HepG2 (cell line): ENCODE measurements at regions not wholly inside any gene's neighbourhood (a gene's known extent, or its start where the extent isn't known, plus 50 kb on each side); places are given as distances from the start of the nearest gene placed in this dataset.

Experiments
- CTCF ChIP-seq: sonication (generic); formaldehyde crosslinking; IDR thresholded peaks from 2 replicates; pipeline ENCODE4 v1.5.0; 2020; ENCODE audit warnings: mild to moderate bottlenecking, missing genetic modification reagents, moderate library complexity
- MED1 ChIP-seq: sonication (generic); formaldehyde crosslinking; IDR thresholded peaks from 2 replicates; pipeline ENCODE4 v1.4.0; 2020; ENCODE audit warnings: missing genetic modification reagents
- POLR2A ChIP-seq, 2 experiments: IDR thresholded peaks; 2 replicates each; pipeline ENCODE4 v1.6.1; 2011; ENCODE audit warnings: low read depth in 2 of 2, low read length in 2 of 2, mild to moderate bottlenecking in 1 of 2, moderate library complexity in 1 of 2; ENCODE audit not compliant: insufficient read depth in 1 of 2
- POLR2AphosphoS5 ChIP-seq: IDR thresholded peaks from 2 replicates; pipeline ENCODE4 v1.6.1; 2012; ENCODE audit warnings: low read depth, low read length
- RFX1 ChIP-seq: fragments of 450-650 bp; IDR thresholded peaks from 2 replicates; pipeline ENCODE4 v1.6.1; 2017
- THAP8 ChIP-seq: sonication (generic); formaldehyde crosslinking; IDR thresholded peaks from 2 replicates; pipeline ENCODE4 v1.5.1; 2020; ENCODE audit warnings: missing genetic modification reagents, mild to moderate bottlenecking, borderline replicate concordance
- ZBTB7A ChIP-seq: sonication (generic); formaldehyde crosslinking; IDR thresholded peaks from 2 replicates; pipeline ENCODE4 v1.8.0; 2022; ENCODE audit warnings: mild to moderate bottlenecking, missing genetic modification reagents
- TF ChIP-seq, protein P1 (sequence below), 2 experiments: fragments of 450-650 bp in 1 of 2; sonication (generic) in 1 of 2; formaldehyde crosslinking in 1 of 2; IDR thresholded peaks; 2 replicates each; pipeline versions ENCODE4 v1.6.1 to v1.8.0; 2016 to 2022; ENCODE audit warnings: antibody characterized with exemption in 1 of 2, mild to moderate bottlenecking in 1 of 2, missing genetic modification reagents in 1 of 2
- TF ChIP-seq, protein P2 (sequence below): sonication (generic); formaldehyde crosslinking; IDR thresholded peaks from 2 replicates; pipeline ENCODE4 v1.4.0; 2020; ENCODE audit warnings: missing genetic modification reagents

DNA sequence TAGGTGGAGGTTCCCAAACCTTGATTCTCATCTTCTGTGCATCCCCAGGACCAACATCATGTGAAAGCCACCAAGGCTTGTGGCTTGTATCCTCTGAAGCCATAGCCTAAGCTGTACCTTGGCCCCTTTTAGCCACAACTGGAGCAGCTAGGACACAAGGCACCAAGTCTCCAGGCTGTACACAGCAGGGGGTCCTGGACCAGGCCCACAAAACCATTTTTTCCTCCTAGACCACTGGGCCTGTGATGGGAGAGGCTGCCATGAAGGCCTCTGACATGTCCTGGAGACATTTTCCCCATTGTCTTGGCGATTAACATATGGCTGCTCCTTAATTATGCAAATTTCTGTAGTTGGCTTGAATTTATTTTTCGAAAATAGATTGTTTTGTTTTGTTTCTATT lies 114.8 kb upstream of the LAMA2 start:
- no peak for TF ChIP-seq RFX1
- no peak for TF ChIP-seq POLR2A (IDR thresholded peaks at IDR 0.05; ENCODE audit: insufficient read depth in 1 of 2, low read depth in 2 of 2, low read length in 2 of 2)
- TF ChIP-seq, protein P1, sequence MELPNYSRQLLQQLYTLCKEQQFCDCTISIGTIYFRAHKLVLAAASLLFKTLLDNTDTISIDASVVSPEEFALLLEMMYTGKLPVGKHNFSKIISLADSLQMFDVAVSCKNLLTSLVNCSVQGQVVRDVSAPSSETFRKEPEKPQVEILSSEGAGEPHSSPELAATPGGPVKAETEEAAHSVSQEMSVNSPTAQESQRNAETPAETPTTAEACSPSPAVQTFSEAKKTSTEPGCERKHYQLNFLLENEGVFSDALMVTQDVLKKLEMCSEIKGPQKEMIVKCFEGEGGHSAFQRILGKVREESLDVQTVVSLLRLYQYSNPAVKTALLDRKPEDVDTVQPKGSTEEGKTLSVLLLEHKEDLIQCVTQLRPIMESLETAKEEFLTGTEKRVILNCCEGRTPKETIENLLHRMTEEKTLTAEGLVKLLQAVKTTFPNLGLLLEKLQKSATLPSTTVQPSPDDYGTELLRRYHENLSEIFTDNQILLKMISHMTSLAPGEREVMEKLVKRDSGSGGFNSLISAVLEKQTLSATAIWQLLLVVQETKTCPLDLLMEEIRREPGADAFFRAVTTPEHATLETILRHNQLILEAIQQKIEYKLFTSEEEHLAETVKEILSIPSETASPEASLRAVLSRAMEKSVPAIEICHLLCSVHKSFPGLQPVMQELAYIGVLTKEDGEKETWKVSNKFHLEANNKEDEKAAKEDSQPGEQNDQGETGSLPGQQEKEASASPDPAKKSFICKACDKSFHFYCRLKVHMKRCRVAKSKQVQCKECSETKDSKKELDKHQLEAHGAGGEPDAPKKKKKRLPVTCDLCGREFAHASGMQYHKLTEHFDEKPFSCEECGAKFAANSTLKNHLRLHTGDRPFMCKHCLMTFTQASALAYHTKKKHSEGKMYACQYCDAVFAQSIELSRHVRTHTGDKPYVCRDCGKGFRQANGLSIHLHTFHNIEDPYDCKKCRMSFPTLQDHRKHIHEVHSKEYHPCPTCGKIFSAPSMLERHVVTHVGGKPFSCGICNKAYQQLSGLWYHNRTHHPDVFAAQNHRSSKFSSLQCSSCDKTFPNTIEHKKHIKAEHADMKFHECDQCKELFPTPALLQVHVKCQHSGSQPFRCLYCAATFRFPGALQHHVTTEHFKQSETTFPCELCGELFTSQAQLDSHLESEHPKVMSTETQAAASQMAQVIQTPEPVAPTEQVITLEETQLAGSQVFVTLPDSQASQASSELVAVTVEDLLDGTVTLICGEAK (IDR thresholded peaks at IDR 0.05), result no peak
- TF ChIP-seq, protein P1 (CRISPR knock-in tag; IDR thresholded peaks at IDR 0.05), result no peak
- no peak for TF ChIP-seq CTCF (CRISPR knock-in tag)
- no peak for TF ChIP-seq ZBTB7A (CRISPR knock-in tag)
- TF ChIP-seq, protein P2, sequence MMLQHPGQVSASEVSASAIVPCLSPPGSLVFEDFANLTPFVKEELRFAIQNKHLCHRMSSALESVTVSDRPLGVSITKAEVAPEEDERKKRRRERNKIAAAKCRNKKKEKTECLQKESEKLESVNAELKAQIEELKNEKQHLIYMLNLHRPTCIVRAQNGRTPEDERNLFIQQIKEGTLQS (CRISPR knock-in tag), result no peak
- no peak for TF ChIP-seq MED1
- TF ChIP-seq POLR2AphosphoS5, result no peak
- TF ChIP-seq THAP8 (CRISPR knock-in tag), result no peak
